ENCODE measurements at regions not wholly inside any gene's neighbourhood (a gene's known extent, or its start where the extent isn't known, plus 50 kb on each side); places are given as distances from the start of the nearest gene placed in this dataset.

- no peak overlapping the region for H3K27ac ChIP-seq
- TF ChIP-seq, protein P1, sequence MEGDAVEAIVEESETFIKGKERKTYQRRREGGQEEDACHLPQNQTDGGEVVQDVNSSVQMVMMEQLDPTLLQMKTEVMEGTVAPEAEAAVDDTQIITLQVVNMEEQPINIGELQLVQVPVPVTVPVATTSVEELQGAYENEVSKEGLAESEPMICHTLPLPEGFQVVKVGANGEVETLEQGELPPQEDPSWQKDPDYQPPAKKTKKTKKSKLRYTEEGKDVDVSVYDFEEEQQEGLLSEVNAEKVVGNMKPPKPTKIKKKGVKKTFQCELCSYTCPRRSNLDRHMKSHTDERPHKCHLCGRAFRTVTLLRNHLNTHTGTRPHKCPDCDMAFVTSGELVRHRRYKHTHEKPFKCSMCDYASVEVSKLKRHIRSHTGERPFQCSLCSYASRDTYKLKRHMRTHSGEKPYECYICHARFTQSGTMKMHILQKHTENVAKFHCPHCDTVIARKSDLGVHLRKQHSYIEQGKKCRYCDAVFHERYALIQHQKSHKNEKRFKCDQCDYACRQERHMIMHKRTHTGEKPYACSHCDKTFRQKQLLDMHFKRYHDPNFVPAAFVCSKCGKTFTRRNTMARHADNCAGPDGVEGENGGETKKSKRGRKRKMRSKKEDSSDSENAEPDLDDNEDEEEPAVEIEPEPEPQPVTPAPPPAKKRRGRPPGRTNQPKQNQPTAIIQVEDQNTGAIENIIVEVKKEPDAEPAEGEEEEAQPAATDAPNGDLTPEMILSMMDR (IDR thresholded peaks at IDR 0.05), result no peak
- no peak for TF ChIP-seq ZFX (IDR thresholded peaks at IDR 0.05; ENCODE audit: borderline replicate concordance)
Observed at GRCh38 chr11:95284057-95285052, 53.4 kb upstream of the SESN3 start.

- no peak for TF ChIP-seq ZFX (IDR thresholded peaks at IDR 0.05; ENCODE audit: borderline replicate concordance)
- TF ChIP-seq, protein P1 (IDR thresholded peaks at IDR 0.05), result no peak
- H3K27ac ChIP-seq, result no peak overlapping the region
Observed at GRCh38 chr11:95283650-95284049, 52.6 kb upstream of the SESN3 start.

DNA sequence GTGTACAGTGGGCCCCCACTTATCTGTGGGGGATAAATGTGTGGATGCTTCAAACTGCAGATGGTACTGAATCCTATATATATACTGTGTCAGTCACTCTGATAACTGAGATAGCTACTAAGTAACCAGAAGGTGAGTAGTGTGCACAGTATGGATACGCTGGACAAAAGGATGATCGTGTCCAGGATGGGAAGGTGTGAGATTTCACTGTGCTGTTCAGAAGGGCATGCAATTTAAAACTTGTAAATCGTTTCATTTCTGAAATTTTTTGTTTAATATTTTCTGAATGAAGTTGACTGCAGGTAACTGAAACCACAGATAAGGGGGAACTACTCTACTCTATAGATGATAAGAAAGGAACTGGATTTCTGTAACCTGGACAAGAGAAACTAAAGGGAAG, 52.1 kb upstream of the SESN3 start:
- H3K27ac ChIP-seq, result no peak overlapping the region
- TF ChIP-seq, protein P1 (IDR thresholded peaks at IDR 0.05), result no peak
- TF ChIP-seq ZFX (IDR thresholded peaks at IDR 0.05; ENCODE audit: borderline replicate concordance), result no peak

GRCh38 chr11:95282291-95282751, 51.3 kb upstream of the SESN3 start:
- no peak overlapping the region for H3K27ac ChIP-seq
- TF ChIP-seq, protein P1 (IDR thresholded peaks at IDR 0.05), result no peak
- no peak for TF ChIP-seq ZFX (IDR thresholded peaks at IDR 0.05; ENCODE audit: borderline replicate concordance)
